ENCODE measurements at regions not wholly inside any gene's neighbourhood (a gene's known extent, or its start where the extent isn't known, plus 50 kb on each side); places are given as distances from the start of the nearest gene placed in this dataset.

DNA sequence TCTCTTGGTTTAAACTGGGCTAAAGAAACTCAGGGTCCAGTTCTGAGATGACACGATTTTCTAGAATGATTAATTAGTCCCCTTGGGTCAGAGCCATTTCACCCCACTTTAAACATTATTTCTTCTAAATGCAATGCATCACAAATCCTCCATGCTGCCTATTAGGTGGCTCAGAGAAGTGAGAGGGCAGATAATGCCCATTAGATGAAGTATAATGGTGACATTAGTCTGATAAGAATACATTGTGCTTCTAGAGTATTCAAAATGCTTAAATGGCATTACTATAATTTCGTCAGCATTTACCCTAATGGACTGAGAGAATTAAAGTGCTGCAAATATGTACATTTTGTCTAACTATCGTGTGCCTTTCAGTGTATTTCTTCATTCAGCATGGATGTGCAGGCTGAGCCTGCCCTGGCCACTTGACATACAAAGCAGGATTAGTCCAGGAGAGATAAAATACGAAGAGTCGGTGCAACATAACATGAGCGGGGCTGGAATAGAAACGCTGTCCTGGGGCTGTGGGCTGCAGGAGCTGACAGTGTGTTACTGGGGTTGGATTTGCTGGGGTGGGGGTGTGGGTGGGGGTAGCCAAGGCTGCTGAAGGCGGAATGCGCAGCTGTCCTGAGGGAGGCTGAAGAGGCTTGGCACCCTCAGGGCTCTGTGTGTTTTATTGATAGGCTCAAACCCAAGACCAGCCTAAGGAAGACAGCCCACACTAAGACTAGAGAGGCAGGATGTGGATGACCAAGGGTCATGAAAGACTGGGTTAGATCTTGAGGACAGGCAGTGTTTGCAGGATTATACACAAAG lies 52.8 kb upstream of the KLF6 start:
- no peak for DNase-seq

DNA sequence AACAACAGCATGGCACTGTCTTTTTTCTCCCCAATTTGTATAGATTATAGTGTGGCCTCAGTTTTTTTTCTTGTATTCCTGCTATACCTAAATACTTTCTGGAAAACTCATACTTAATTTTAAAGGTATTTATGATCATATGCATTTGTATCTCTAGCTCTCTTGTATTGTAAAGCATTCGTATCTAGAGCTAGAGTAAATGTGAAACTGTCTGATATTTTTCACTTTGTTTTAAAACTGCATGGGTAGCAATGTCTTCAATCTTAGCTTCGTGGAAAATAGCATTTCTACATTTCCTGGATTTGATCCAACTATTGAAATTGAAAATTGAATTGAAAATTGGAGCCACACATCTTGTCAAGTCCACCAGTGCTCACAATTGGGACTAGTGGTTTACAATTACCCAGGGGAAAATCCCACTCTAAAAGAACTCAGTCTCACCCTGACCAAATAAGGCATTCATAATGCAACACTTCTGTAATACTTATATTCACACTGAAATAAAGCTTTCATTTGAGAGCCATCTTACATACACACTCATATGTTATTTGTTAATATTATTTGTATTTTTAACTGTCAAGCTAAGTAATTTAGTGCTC lies 51.3 kb upstream of the KLF6 start:
- DNase-seq: no peak

DNA sequence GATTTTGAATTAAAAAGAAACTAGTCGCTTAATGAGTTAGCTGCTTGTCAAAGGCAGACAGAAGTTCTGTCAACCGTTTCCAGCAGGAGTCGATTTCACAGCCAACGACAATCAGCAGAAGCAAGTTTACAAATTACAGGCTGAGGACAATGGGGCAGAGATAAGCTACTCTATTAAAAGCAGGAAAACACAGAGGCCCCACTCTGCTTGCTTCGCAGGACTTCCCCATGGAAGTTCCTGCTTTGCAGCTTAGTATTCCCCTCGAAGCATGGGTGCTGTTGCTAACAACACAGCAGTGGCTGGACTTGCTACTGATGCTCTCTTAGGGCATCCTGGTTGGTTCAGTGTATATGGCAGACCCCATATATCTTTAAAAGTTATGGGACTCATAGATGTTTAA lies 50.8 kb upstream of the KLF6 start:
- DNase-seq: no peak

DNA sequence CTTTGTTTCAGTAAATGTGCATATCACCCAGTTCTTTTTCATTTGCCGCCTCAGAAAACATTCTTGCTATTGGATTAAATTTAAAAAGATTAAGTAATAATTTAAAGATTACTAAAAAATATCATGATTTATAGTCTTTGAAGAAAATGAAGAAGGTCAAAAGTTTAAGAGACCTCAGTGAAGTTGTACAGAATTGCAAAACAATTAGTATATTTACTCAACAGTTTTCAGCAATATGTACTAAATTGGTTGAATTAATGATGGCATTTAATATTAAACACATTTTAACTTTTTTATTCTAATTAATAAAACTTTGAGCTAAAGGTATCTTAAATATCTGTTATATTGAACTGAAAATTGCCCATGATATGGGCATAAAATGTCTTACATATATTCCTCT lies 49.9 kb upstream of the KLF6 start:
- DNase-seq: no peak

Data from right kidney (tissue), 1 donor.